HCT116 (cell line): ENCODE measurements at regions not wholly inside any gene's neighbourhood (a gene's known extent, or its start where the extent isn't known, plus 50 kb on each side); places are given as distances from the start of the nearest gene placed in this dataset.

Experiments used
- ATAC-seq: fragments of 200-7000 bp; cut with Tn5 transposase; 2 replicates; pipeline ENCODE4 v1.9.1; 2020; ENCODE audit warnings: mild to moderate bottlenecking, moderate library complexity
- BruUV-seq: library from RNA; stranded (reverse); fragments of 400-500 nt; replicated peaks from 2 replicates; lab custom pipeline; 2021; lab: Mats Ljungman, UMichigan
- CTCF ChIA-PET: fragments of 300-600 bp; sonication (Branson Sonifier 250); formaldehyde crosslinking; loops from one replicate; lab custom pipeline; 2021; ENCODE audit warnings: antibody characterized with exemption; lab: Charles Lee
- POLR2A ChIA-PET: fragments of 300-600, 350-600 bp; sonication (Branson Sonifier 250); formaldehyde crosslinking; loops from one replicate; lab custom pipeline; 2021; ENCODE audit warnings: antibody characterized with exemption; lab: Charles Lee
- RAD21 ChIA-PET, 2 experiments: fragments of 300-600 bp; sonication (Branson Sonifier 250); formaldehyde crosslinking; loops; one replicate each; lab custom pipeline; 2023; ENCODE audit warnings: low total read pairs in 2 of 2; ENCODE audit not compliant: uncharacterized antibody in 2 of 2, unreplicated experiment in 2 of 2, low non-redundant PET in 1 of 2; lab: Charles Lee
- DNase-seq: peaks from one replicate; pipeline ENCODE4 v3.0.0-alpha.2; 2010; ENCODE audit warnings: low read depth, low spot score
- H2AFZ ChIP-seq: fragments of 200-600 bp; shearing (Covaris generic), sonication (generic); 2 replicates; pipeline ENCODE4 v1.6.1; 2017; ENCODE audit warnings: low read depth, mixed run types, mixed read lengths, antibody characterized with exemption, low read length; ENCODE audit not compliant: poor library complexity, severe bottlenecking
- H3K27ac ChIP-seq: 2 replicates; pipeline ENCODE4 v1.5.1; 2012; ENCODE audit warnings: low read depth, low read length
- H3K27me3 ChIP-seq: fragments of 200-600 bp; sonication (generic); 2 replicates; pipeline ENCODE4 v1.6.1; 2016; ENCODE audit warnings: mixed run types, low read length, mixed read lengths; ENCODE audit not compliant: insufficient read depth
- H3K36me3 ChIP-seq, 2 experiments: fragments of 200-500 bp in 1 of 2; fragments of 200-600 bp in 1 of 2; sonication (Bioruptor generic) in 1 of 2; sonication (generic) in 1 of 2; 2 replicates each; pipeline versions ENCODE4 v1.5.1 to v1.6.1; 2014 to 2016; ENCODE audit warnings: low read length in 2 of 2, inconsistent platforms in 1 of 2, mixed read lengths in 1 of 2, mixed run types in 1 of 2; ENCODE audit not compliant: insufficient read depth in 2 of 2, control insufficient read depth in 1 of 2
- H3K4me1 ChIP-seq, 2 experiments: fragments of 200-600 bp in 1 of 2; sonication (generic) in 1 of 2; 2 replicates each; pipeline versions ENCODE4 v1.5.1 to v1.6.1; 2012 to 2017; ENCODE audit warnings: low read length in 2 of 2, inconsistent platforms in 1 of 2, mild to moderate bottlenecking in 1 of 2, mixed read lengths in 1 of 2, mixed run types in 1 of 2, moderate library complexity in 1 of 2; ENCODE audit not compliant: insufficient read depth in 2 of 2, control insufficient read depth in 1 of 2
- H3K4me2 ChIP-seq: fragments of 200-600 bp; sonication (generic); 2 replicates; pipeline ENCODE4 v1.6.1; 2017; ENCODE audit warnings: mixed run types, low read length, mixed read lengths
- H3K4me3 ChIP-seq, 2 experiments: fragments of 200-600 bp in 1 of 2; sonication (generic) in 1 of 2; replicated peaks in 1 of 2; 2 replicates each; pipeline ENCODE4 v1.5.1; 2011 to 2016; ENCODE audit warnings: low read length in 2 of 2, control low read depth in 1 of 2, low read depth in 1 of 2, mild to moderate bottlenecking in 1 of 2, mixed read lengths in 1 of 2, mixed run types in 1 of 2
- H3K79me2 ChIP-seq: fragments of 200-600 bp; sonication (generic); 2 replicates; pipeline ENCODE4 v1.6.1; 2017; ENCODE audit warnings: mild to moderate bottlenecking, mixed run types, low read length, moderate library complexity, mixed read lengths; ENCODE audit not compliant: insufficient read depth
- H3K9ac ChIP-seq: fragments of 200-600 bp; sonication (generic); 2 replicates; pipeline ENCODE4 v1.6.1; 2016; ENCODE audit warnings: low read length, mixed read lengths
- H3K9me2 ChIP-seq: fragments of 200-600 bp; sonication (generic), shearing (Covaris generic); 2 replicates; pipeline ENCODE4 v1.6.1; 2017; ENCODE audit warnings: mixed run types, mild to moderate bottlenecking, moderate library complexity; ENCODE audit not compliant: insufficient read depth
- H3K9me3 ChIP-seq, 2 experiments: fragments of 200-500 bp in 1 of 2; fragments of 200-600 bp in 1 of 2; sonication (Bioruptor generic) in 1 of 2; sonication (generic) in 1 of 2; 2 replicates each; pipeline ENCODE4 v1.6.1; 2014 to 2017; ENCODE audit warnings: low read length in 2 of 2, mixed read lengths in 2 of 2, inconsistent platforms in 1 of 2, low read depth in 1 of 2, mild to moderate bottlenecking in 1 of 2, mixed run types in 1 of 2, moderate library complexity in 1 of 2; ENCODE audit not compliant: control insufficient read depth in 1 of 2, insufficient read depth in 1 of 2
- H4K20me1 ChIP-seq: fragments of 200-600 bp; sonication (generic), shearing (Covaris generic); 2 replicates; pipeline ENCODE4 v1.6.1; 2017; ENCODE audit warnings: mixed run types, mild to moderate bottlenecking, moderate library complexity; ENCODE audit not compliant: insufficient read depth
- CBX3 ChIP-seq: IDR thresholded peaks from 2 replicates; pipeline ENCODE4 v1.6.1; 2012; ENCODE audit warnings: low read depth
- EGR1 ChIP-seq: IDR thresholded peaks from 2 replicates; pipeline ENCODE4 v1.6.1; 2012; ENCODE audit warnings: low read depth
- ELF1 ChIP-seq: IDR thresholded peaks from 2 replicates; pipeline ENCODE4 v1.6.1; 2012; ENCODE audit warnings: low read depth, borderline replicate concordance
- EZH2 ChIP-seq: fragments of 200-600 bp; sonication (generic); IDR thresholded peaks from 2 replicates; pipeline ENCODE4 v1.6.1; 2017; ENCODE audit warnings: antibody characterized with exemption, mixed run types
- FOSL1 ChIP-seq: IDR thresholded peaks from 2 replicates; pipeline ENCODE4 v1.6.1; 2012; ENCODE audit warnings: low read depth
- SIN3A ChIP-seq: IDR thresholded peaks from 2 replicates; pipeline ENCODE4 v1.6.1; 2012; ENCODE audit warnings: low read depth
- ZNF274 ChIP-seq: fragments of 200-500 bp; sonication (Bioruptor generic); IDR thresholded peaks from 2 replicates; pipeline ENCODE4 v1.6.1; 2014; ENCODE audit warnings: mild to moderate bottlenecking, low read depth, low read length, inconsistent platforms
- intact Hi-C: fragments of 100-400 bp; cut with micrococcal nuclease; formaldehyde crosslinking; loops from 2 replicates; pipeline ENCODE4 v1.10.0; 2022
- TF ChIP-seq, protein P1 (sequence below): IDR thresholded peaks from 2 replicates; pipeline ENCODE4 v1.6.1; 2012; ENCODE audit warnings: low read depth
- TF ChIP-seq, protein P2 (sequence below), 3 experiments: fragments of 200-600 bp in 1 of 3; sonication (generic) in 1 of 3; IDR thresholded peaks in 2 of 3; conservative IDR thresholded peaks in 1 of 3; 2 replicates each; pipeline ENCODE4 v1.5.1; 2012 to 2017; ENCODE audit warnings: low read depth in 2 of 3, low read length in 2 of 3, antibody characterized with exemption in 1 of 3, borderline replicate concordance in 1 of 3, control low read depth in 1 of 3, mild to moderate bottlenecking in 1 of 3, mixed read lengths in 1 of 3, mixed run types in 1 of 3, moderate library complexity in 1 of 3; ENCODE audit not compliant: insufficient read depth in 1 of 3
- TF ChIP-seq, protein P3 (sequence below): IDR thresholded peaks from 2 replicates; pipeline ENCODE4 v1.6.1; 2012
- TF ChIP-seq, protein P4 (sequence below): IDR thresholded peaks from 2 replicates; pipeline ENCODE4 v1.6.1; 2011; ENCODE audit warnings: mild to moderate bottlenecking, low read length, moderate library complexity; ENCODE audit not compliant: insufficient replicate concordance; ENCODE audit errors: extremely low read depth

DNA sequence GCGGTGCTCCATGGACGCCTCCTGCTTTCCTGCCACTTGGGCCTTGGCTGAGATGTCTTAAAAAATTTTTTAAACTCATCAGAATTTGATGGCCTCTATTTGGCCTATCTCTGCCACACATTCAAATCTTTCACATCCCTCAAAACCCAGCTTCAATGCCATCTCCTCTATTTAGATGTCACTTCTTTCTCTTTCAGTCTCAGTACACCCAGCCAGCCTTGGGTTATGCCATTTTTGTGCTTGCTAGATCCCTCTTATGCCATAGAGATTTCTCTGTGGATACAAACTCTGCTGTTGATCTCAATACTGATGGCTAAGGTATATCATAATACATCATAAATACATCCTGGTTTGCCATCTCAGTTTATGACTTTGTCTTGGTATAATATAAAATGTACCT lies 222.3 kb upstream of the TPRG1 start:
- H3K79me2 ChIP-seq: no peaks in the 10 kb centered on the region
- no TSS peak for BruUV-seq
- no peaks in the 10 kb centered on the region for H3K9me3 ChIP-seq
- peak overlapping the region; percentile 85 for H3K4me2 ChIP-seq
- peaks cover 46 to 59% of the 10 kb centered on the region in 2 experiments for H3K4me1 ChIP-seq
- no peak overlapping the region for H3K9ac ChIP-seq
- H3K36me3 ChIP-seq: no peaks in the 10 kb centered on the region
- ChIA-PET CTCF (interaction anchor here (2.9 kb wide), 1 partner anchor 1211 kb away, joined by 10 read pairs; no protein-coding TSS in a partner anchor), RAD21 (no interaction called here), POLR2A (no interaction called here)
- no peak overlapping the region for H2AFZ ChIP-seq
- ATAC-seq: no peak
- H3K27ac ChIP-seq: peak overlapping the region; percentile 87
- intact Hi-C loops: no loop called here
- TF ChIP-seq, protein P1, sequence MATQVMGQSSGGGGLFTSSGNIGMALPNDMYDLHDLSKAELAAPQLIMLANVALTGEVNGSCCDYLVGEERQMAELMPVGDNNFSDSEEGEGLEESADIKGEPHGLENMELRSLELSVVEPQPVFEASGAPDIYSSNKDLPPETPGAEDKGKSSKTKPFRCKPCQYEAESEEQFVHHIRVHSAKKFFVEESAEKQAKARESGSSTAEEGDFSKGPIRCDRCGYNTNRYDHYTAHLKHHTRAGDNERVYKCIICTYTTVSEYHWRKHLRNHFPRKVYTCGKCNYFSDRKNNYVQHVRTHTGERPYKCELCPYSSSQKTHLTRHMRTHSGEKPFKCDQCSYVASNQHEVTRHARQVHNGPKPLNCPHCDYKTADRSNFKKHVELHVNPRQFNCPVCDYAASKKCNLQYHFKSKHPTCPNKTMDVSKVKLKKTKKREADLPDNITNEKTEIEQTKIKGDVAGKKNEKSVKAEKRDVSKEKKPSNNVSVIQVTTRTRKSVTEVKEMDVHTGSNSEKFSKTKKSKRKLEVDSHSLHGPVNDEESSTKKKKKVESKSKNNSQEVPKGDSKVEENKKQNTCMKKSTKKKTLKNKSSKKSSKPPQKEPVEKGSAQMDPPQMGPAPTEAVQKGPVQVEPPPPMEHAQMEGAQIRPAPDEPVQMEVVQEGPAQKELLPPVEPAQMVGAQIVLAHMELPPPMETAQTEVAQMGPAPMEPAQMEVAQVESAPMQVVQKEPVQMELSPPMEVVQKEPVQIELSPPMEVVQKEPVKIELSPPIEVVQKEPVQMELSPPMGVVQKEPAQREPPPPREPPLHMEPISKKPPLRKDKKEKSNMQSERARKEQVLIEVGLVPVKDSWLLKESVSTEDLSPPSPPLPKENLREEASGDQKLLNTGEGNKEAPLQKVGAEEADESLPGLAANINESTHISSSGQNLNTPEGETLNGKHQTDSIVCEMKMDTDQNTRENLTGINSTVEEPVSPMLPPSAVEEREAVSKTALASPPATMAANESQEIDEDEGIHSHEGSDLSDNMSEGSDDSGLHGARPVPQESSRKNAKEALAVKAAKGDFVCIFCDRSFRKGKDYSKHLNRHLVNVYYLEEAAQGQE: no peak
- TF ChIP-seq FOSL1 (no peak), ELF1 (no peak), SIN3A (no peak), EZH2 (no peak), EGR1 (no peak), CBX3 (no peak), ZNF274 (no peak)
- TF ChIP-seq, protein P2, sequence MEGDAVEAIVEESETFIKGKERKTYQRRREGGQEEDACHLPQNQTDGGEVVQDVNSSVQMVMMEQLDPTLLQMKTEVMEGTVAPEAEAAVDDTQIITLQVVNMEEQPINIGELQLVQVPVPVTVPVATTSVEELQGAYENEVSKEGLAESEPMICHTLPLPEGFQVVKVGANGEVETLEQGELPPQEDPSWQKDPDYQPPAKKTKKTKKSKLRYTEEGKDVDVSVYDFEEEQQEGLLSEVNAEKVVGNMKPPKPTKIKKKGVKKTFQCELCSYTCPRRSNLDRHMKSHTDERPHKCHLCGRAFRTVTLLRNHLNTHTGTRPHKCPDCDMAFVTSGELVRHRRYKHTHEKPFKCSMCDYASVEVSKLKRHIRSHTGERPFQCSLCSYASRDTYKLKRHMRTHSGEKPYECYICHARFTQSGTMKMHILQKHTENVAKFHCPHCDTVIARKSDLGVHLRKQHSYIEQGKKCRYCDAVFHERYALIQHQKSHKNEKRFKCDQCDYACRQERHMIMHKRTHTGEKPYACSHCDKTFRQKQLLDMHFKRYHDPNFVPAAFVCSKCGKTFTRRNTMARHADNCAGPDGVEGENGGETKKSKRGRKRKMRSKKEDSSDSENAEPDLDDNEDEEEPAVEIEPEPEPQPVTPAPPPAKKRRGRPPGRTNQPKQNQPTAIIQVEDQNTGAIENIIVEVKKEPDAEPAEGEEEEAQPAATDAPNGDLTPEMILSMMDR (IDR thresholded peaks at IDR 0.05 in 2 of 3, conservative IDR thresholded peaks at IDR 0.05 in 1 of 3; ENCODE audit: borderline replicate concordance in 1 of 3, insufficient read depth in 1 of 3, low read depth in 2 of 3, low read length in 2 of 3): no peak
- TF ChIP-seq, protein P3, sequence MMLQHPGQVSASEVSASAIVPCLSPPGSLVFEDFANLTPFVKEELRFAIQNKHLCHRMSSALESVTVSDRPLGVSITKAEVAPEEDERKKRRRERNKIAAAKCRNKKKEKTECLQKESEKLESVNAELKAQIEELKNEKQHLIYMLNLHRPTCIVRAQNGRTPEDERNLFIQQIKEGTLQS: no peak
- TF ChIP-seq, protein P4, sequence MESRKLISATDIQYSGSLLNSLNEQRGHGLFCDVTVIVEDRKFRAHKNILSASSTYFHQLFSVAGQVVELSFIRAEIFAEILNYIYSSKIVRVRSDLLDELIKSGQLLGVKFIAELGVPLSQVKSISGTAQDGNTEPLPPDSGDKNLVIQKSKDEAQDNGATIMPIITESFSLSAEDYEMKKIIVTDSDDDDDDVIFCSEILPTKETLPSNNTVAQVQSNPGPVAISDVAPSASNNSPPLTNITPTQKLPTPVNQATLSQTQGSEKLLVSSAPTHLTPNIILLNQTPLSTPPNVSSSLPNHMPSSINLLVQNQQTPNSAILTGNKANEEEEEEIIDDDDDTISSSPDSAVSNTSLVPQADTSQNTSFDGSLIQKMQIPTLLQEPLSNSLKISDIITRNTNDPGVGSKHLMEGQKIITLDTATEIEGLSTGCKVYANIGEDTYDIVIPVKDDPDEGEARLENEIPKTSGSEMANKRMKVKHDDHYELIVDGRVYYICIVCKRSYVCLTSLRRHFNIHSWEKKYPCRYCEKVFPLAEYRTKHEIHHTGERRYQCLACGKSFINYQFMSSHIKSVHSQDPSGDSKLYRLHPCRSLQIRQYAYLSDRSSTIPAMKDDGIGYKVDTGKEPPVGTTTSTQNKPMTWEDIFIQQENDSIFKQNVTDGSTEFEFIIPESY: no peak
- no peaks in the 10 kb centered on the region for H3K27me3 ChIP-seq
- no peak overlapping the region for H3K4me3 ChIP-seq
- no peaks in the 10 kb centered on the region for H3K9me2 ChIP-seq
- H4K20me1 ChIP-seq: no peaks in the 10 kb centered on the region
- no peak for DNase-seq
